Testis (tissue), 2 donors: ENCODE measurements at regions not wholly inside any gene's neighbourhood (a gene's known extent, or its start where the extent isn't known, plus 50 kb on each side); places are given as distances from the start of the nearest gene placed in this dataset.
A peak's percentile ranks its signal among the peaks of the same experiment; 100 is the strongest.
"Not testable (repeated sequence)": the region's sequence is repeated elsewhere in the genome, so short reads cannot be mapped to it uniquely, and the experiment has no call there.

Source experiments
- DNase-seq: peaks from one replicate; pipeline ENCODE4 v3.0.0-alpha.2; 2019
- H3K27ac ChIP-seq, 2 donors: fragments of 200-600 bp; sonication (generic); one replicate each; pipeline ENCODE4 v1.5.1; 2019
- H3K27me3 ChIP-seq: fragments of 200-600 bp; sonication (generic); one replicate; pipeline ENCODE4 v1.5.1; 2019
- H3K36me3 ChIP-seq: fragments of 200-600 bp; sonication (generic); one replicate; pipeline ENCODE4 v1.5.1; 2017; ENCODE audit warnings: low read depth; ENCODE audit errors: missing control alignments
- H3K4me1 ChIP-seq: fragments of 200-600 bp; sonication (generic); one replicate; pipeline ENCODE4 v1.5.1; 2019
- H3K4me3 ChIP-seq, 2 donors: fragments of 200-600 bp; sonication (generic); one replicate each; pipeline ENCODE4 v1.5.1; 2017 to 2019
- H3K9me3 ChIP-seq: fragments of 200-600 bp; sonication (generic); one replicate; pipeline ENCODE4 v1.5.1; 2017
- CTCF ChIP-seq, 3 experiments: fragments of 450-650 bp in 2 of 3; fragments of 200-600 bp in 1 of 3; sonication (generic) in 1 of 3; IDR thresholded peaks; one replicate each; pipeline ENCODE4 v1.5.1; 2016 to 2019; ENCODE audit warnings: antibody characterized with exemption in 3 of 3, mild to moderate bottlenecking in 2 of 3, moderate library complexity in 1 of 3
- WGBS, 2 donors: methylation state at CpG; one replicate each; pipeline ENCODE4 v1.1.5; 2018; 5-methylcytosine and 5-hydroxymethylcytosine counted together
- intact Hi-C: fragments of 100-400 bp; cut with DNase I; formaldehyde crosslinking; loops from one replicate; pipeline ENCODE4 v1.15.1; 2023; ENCODE audit warnings: low total_unique reads

DNA sequence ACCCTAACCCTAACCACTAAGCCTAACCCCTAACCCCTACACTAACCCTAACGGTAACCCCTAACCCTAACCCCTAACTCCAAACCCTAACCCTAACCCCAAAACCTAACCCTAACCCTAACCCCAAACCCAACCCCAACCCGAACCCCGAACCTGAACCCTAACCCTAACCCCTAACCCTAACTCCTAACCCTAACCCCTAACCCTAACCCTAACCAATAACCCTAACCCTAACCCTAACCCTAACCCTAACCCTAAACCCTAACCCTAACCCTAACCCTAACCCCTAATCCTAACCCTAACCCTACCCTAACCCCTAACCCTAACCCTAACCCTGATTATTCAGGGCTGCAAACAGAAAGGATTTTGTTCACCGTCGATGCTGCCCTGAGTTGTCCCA, 144.6 kb upstream of the DUSP22 start:
- H3K36me3 ChIP-seq, intact Hi-C loops, H3K27me3 ChIP-seq, H3K9me3 ChIP-seq, DNase-seq, H3K27ac ChIP-seq, H3K4me1 ChIP-seq: not testable (repeated sequence)
- WGBS, 2 donors, result 94% methylated on average over 4 of the region's 5 CpGs; no CpG with 5 or more reads in 1 of the 2 donors
- H3K4me3 ChIP-seq, result peak overlapping the region; percentile 39 to 57

DNA sequence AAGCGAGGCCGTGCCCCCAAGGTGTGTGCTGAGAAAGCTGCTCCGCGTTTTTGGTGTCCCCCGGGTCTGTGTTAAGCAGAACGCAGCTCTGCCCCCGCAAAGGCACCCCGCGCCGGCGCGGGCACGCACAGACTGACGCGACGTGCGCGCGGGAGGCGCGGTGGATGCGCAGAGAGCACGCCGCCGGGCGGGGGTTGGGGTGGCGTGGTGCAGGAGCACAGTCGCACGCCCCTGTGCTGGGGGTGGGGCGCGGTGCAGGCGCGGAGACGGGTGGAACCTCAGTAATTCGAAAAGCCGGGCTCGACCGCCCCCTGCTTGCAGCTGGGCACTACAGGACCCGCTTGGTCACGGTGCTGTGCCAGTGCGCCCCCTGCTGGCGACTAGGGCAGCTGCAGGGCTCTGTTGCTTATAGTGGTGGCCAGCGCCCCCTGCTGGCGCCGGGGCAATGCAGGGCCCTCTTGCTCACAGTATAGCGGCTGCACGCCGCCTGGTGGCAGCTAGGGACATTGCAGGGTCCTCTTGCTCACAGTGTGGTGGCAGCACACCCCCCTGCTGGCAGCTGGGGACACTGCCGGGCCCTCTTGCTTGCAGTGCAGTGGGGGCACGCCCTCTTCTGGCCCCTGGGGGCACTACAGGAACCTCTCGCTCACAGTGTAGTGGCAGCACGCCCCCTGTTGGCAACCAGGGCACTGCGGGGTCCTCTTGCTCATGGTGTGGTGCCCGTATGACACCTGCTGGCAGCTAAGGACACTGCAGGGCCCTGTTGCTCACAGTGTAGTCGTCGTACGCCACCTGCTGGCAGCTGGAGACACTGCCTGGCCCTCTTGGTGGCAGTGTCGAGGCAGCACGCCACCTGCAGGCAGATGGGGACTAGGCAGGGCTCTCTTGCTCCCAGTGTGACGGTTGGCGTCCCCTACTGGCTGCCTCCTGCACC, 144.0 kb upstream of the DUSP22 start:
- intact Hi-C loops, H3K27me3 ChIP-seq, H3K4me1 ChIP-seq, H3K27ac ChIP-seq, H3K9me3 ChIP-seq, H3K36me3 ChIP-seq: not testable (repeated sequence)
- peak overlapping the region; percentile 39 to 57 for H3K4me3 ChIP-seq
- TF ChIP-seq CTCF (IDR thresholded peaks at IDR 0.05), result peak; percentile 93 to 99 (median 94)
- WGBS, 2 donors, result 65 to 80% methylated on average over 42 to 56 of the region's 61 CpGs
- DNase-seq, result peak; percentile 97

- DNase-seq, H3K27ac ChIP-seq, H3K4me1 ChIP-seq, H3K4me3 ChIP-seq, H3K27me3 ChIP-seq, H3K36me3 ChIP-seq, H3K9me3 ChIP-seq, intact Hi-C loops: not testable (repeated sequence)
- WGBS, 2 donors, result 44 to 62% methylated on average over 1 of the region's 1 CpG
Observed at GRCh38 chr6:150147-150546, 142.1 kb upstream of the DUSP22 start.

DNA sequence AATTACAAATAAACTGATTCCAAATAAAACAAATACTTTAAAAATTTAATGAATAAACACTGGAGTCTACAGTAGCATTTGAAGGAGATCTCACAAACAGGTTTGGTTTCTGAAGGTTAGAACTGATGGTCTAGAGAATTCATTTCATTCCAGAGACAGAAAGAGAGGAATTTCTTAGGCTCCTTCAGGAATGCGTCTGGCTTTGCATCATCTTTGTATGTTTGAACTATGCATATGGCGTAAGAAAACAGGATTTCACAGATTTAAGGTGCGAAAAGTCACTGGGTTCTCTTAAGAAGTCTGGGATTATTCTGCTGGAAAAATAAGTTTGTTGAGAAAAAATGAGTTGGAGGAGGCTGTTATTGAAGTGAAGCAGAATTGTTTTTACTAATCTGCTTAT, 139.9 kb upstream of the DUSP22 start:
- DNase-seq, H3K4me1 ChIP-seq, H3K4me3 ChIP-seq, H3K36me3 ChIP-seq, intact Hi-C loops, H3K27ac ChIP-seq, H3K27me3 ChIP-seq, H3K9me3 ChIP-seq: not testable (repeated sequence)
- 67 to 80% methylated on average over 3 of the region's 3 CpGs for WGBS, 2 donors

- H3K4me3 ChIP-seq, H3K27ac ChIP-seq, H3K4me1 ChIP-seq, DNase-seq, H3K36me3 ChIP-seq, H3K27me3 ChIP-seq, H3K9me3 ChIP-seq, intact Hi-C loops: not testable (repeated sequence)
- WGBS, 2 donors, result 27 to 31% methylated on average over 2 of the region's 2 CpGs
Observed at GRCh38 chr6:153026-153425, 139.3 kb upstream of the DUSP22 start.

DNA sequence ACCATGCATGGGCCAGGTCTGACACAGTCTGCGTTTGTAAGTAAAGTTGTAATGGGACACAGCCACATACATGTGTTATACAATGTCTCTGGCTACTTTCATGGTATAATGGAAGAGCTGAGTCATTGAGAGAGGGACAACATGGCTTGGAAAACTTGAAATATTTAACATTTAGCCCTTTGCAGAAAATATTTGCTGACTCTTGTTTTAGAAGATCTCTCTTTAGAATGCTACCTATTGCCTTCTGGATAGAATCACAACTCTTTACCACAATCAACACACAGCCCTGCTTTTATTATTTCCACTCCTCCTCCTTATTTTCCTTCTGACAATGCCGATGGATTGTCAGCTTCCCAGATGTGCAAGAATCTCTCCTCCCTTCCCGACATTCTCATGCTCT, 138.4 kb upstream of the DUSP22 start:
- H3K4me3 ChIP-seq, H3K9me3 ChIP-seq, H3K36me3 ChIP-seq, intact Hi-C loops, H3K27ac ChIP-seq, DNase-seq, H3K27me3 ChIP-seq, H3K4me1 ChIP-seq: not testable (repeated sequence)
- WGBS, 2 donors, result 47 to 60% methylated on average over 3 of the region's 3 CpGs

- H3K9me3 ChIP-seq, H3K4me1 ChIP-seq, H3K36me3 ChIP-seq, intact Hi-C loops, H3K4me3 ChIP-seq, DNase-seq, H3K27me3 ChIP-seq, H3K27ac ChIP-seq: not testable (repeated sequence)
- 78 to 81% methylated on average over 9 of the region's 9 CpGs for WGBS, 2 donors
Observed at GRCh38 chr6:154321-155092, 137.8 kb upstream of the DUSP22 start.
